OCI-LY1 (cell line): ENCODE measurements at regions not wholly inside any gene's neighbourhood (a gene's known extent, or its start where the extent isn't known, plus 50 kb on each side); places are given as distances from the start of the nearest gene placed in this dataset.

Experiments used
- H2AFZ ChIP-seq: fragments of 200-600 bp; sonication (generic), shearing (Covaris generic); 2 replicates; pipeline ENCODE4 v1.6.0; 2014; ENCODE audit warnings: antibody characterized with exemption, mild to moderate bottlenecking, low read length
- H3F3A ChIP-seq: fragments of 200-600 bp; sonication (generic), shearing (Covaris generic); 2 replicates; pipeline ENCODE4 v1.6.0; 2014; ENCODE audit warnings: mild to moderate bottlenecking, antibody characterized with exemption, low read length, moderate library complexity; ENCODE audit not compliant: insufficient read depth
- H3K27ac ChIP-seq: fragments of 200-600 bp; sonication (generic); 2 replicates; pipeline ENCODE4 v1.5.1; 2014; ENCODE audit warnings: low read length, mixed run types, mild to moderate bottlenecking, low read depth; ENCODE audit not compliant: poor library complexity, severe bottlenecking
- H3K27me3 ChIP-seq: fragments of 200-600 bp; sonication (generic); 2 replicates; pipeline ENCODE4 v1.6.0; 2014; ENCODE audit warnings: antibody characterized with exemption, mild to moderate bottlenecking, low read length, moderate library complexity; ENCODE audit not compliant: insufficient read depth
- H3K36me3 ChIP-seq: fragments of 200-600 bp; sonication (generic); 2 replicates; pipeline ENCODE4 v1.6.1; 2014; ENCODE audit warnings: mild to moderate bottlenecking, antibody characterized with exemption, low read length, moderate library complexity, mixed read lengths; ENCODE audit not compliant: insufficient read depth
- H3K4me1 ChIP-seq: fragments of 200-600 bp; sonication (generic); 2 replicates; pipeline ENCODE4 v1.5.1; 2014; ENCODE audit warnings: mild to moderate bottlenecking, low read length, moderate library complexity; ENCODE audit not compliant: insufficient read depth, severe bottlenecking
- H3K4me2 ChIP-seq: fragments of 200-600 bp; sonication (generic), shearing (Covaris generic); 2 replicates; pipeline ENCODE4 v1.6.1; 2014; ENCODE audit warnings: low read length
- H3K4me3 ChIP-seq: fragments of 200-600 bp; sonication (generic); 2 replicates; pipeline ENCODE4 v1.5.1; 2014; ENCODE audit warnings: low read length, low read depth, mild to moderate bottlenecking, mixed read lengths; ENCODE audit not compliant: poor library complexity, severe bottlenecking
- H3K79me2 ChIP-seq: fragments of 200-600 bp; shearing (Covaris generic); 2 replicates; pipeline ENCODE4 v1.6.1; 2016; ENCODE audit warnings: mixed run types, low read length, mixed read lengths; ENCODE audit not compliant: insufficient read depth
- H3K9ac ChIP-seq: fragments of 200-600 bp; sonication (generic), shearing (Covaris generic); 2 replicates; pipeline ENCODE4 v1.6.1; 2014; ENCODE audit warnings: mild to moderate bottlenecking, low read length, mixed read lengths
- H3K9me2 ChIP-seq: fragments of 200-600 bp; sonication (generic), shearing (Covaris generic); 2 replicates; pipeline ENCODE4 v1.6.1; 2014; ENCODE audit warnings: low read depth, mild to moderate bottlenecking, low read length, mixed read lengths
- H3K9me3 ChIP-seq: fragments of 200-600 bp; shearing (Covaris generic); 2 replicates; pipeline ENCODE4 v1.6.1; 2014; ENCODE audit warnings: low read length, mixed read lengths
- H4K20me1 ChIP-seq: fragments of 200-600 bp; sonication (generic), shearing (Covaris generic); 2 replicates; pipeline ENCODE4 v1.6.0; 2016; ENCODE audit warnings: mild to moderate bottlenecking, low read length; ENCODE audit not compliant: insufficient read depth
- EZH2 ChIP-seq: fragments of 200-600 bp; sonication (generic), shearing (Covaris generic); IDR thresholded peaks from 2 replicates; pipeline ENCODE4 v1.8.0; 2017; ENCODE audit warnings: borderline replicate concordance, mixed run types, mild to moderate bottlenecking, antibody characterized with exemption, low read length, moderate library complexity, mixed read lengths
- TF ChIP-seq, protein P1 (sequence below): fragments of 200-600 bp; sonication (generic), shearing (Covaris generic); IDR thresholded peaks from 2 replicates; pipeline ENCODE4 v1.5.1; 2017; ENCODE audit warnings: mild to moderate bottlenecking, antibody characterized with exemption, low read length, moderate library complexity, mixed read lengths

DNA sequence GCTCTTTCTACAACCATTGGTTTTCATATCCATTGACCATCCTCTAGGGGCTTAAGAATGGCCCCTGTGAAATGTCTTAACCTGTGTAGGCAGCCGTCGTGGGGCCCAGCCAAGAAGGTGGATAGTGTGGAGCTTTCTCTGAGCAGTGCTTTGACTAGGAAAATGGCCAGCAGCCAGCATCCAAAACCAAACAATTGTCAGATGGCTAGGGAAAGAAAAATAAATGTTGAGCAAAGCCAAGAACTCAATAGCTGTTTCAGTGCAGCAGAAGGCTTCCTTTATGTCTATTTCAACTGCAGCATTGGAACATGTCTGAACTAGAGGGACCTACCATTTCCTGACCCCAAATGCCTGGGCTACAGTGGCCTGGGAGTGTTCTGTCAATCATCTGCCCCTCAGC lies 374.9 kb downstream of the TLE4 start:
- H3K36me3 ChIP-seq, result no peaks in the 10 kb centered on the region
- H3K27me3 ChIP-seq, result no peaks in the 10 kb centered on the region
- no peaks in the 10 kb centered on the region for H3F3A ChIP-seq
- no peak overlapping the region for H3K4me3 ChIP-seq
- no peaks in the 10 kb centered on the region for H3K9me3 ChIP-seq
- H2AFZ ChIP-seq, result no peak overlapping the region
- H3K4me1 ChIP-seq, result no peaks in the 10 kb centered on the region
- no peaks in the 10 kb centered on the region for H4K20me1 ChIP-seq
- TF ChIP-seq EZH2, result no peak
- TF ChIP-seq, protein P1, sequence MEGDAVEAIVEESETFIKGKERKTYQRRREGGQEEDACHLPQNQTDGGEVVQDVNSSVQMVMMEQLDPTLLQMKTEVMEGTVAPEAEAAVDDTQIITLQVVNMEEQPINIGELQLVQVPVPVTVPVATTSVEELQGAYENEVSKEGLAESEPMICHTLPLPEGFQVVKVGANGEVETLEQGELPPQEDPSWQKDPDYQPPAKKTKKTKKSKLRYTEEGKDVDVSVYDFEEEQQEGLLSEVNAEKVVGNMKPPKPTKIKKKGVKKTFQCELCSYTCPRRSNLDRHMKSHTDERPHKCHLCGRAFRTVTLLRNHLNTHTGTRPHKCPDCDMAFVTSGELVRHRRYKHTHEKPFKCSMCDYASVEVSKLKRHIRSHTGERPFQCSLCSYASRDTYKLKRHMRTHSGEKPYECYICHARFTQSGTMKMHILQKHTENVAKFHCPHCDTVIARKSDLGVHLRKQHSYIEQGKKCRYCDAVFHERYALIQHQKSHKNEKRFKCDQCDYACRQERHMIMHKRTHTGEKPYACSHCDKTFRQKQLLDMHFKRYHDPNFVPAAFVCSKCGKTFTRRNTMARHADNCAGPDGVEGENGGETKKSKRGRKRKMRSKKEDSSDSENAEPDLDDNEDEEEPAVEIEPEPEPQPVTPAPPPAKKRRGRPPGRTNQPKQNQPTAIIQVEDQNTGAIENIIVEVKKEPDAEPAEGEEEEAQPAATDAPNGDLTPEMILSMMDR, result no peak
- no peak overlapping the region for H3K4me2 ChIP-seq
- H3K79me2 ChIP-seq, result no peaks in the 10 kb centered on the region
- no peak overlapping the region for H3K9ac ChIP-seq
- H3K27ac ChIP-seq, result no peak overlapping the region
- H3K9me2 ChIP-seq, result no peaks in the 10 kb centered on the region

GRCh38 chr9:79945495-79945894 lies 373.7 kb downstream of the TLE4 start:
- Histone ChIP-seq H3K9me2 (no peaks in the 10 kb centered on the region), H4K20me1 (no peaks in the 10 kb centered on the region), H3K79me2 (no peaks in the 10 kb centered on the region), H3K4me2 (no peak overlapping the region), H3K4me3 (no peak overlapping the region), H3K27me3 (no peaks in the 10 kb centered on the region), H3K27ac (no peak overlapping the region), H3K36me3 (no peaks in the 10 kb centered on the region), H3K9ac (no peak overlapping the region), H3K4me1 (no peaks in the 10 kb centered on the region), H2AFZ (no peak overlapping the region), H3F3A (no peaks in the 10 kb centered on the region), H3K9me3 (no peaks in the 10 kb centered on the region)
- no peak for TF ChIP-seq EZH2
- TF ChIP-seq, protein P1, result no peak

- Histone ChIP-seq H3F3A (no peaks in the 10 kb centered on the region), H3K9me3 (no peaks in the 10 kb centered on the region), H3K4me3 (no peak overlapping the region), H3K4me1 (no peaks in the 10 kb centered on the region), H3K9ac (no peak overlapping the region), H3K36me3 (no peaks in the 10 kb centered on the region), H3K27ac (no peak overlapping the region), H3K9me2 (no peaks in the 10 kb centered on the region), H3K79me2 (no peaks in the 10 kb centered on the region), H3K27me3 (no peaks in the 10 kb centered on the region), H2AFZ (no peak overlapping the region), H3K4me2 (no peak overlapping the region), H4K20me1 (no peaks in the 10 kb centered on the region)
- TF ChIP-seq, protein P1, result no peak
- no peak for TF ChIP-seq EZH2
Observed at GRCh38 chr9:79945016-79945415, 373.3 kb downstream of the TLE4 start.
